Stimulated activated CD4-positive, alpha-beta T cell treated with anti-CD3 and anti-CD28 coated beads, Interleukin-12 subunit alpha, Interleukin-12 subunit beta, amount 100 ng/mL, for 24 hours (primary cell): ENCODE measurements at regions not wholly inside any gene's neighbourhood (a gene's known extent, or its start where the extent isn't known, plus 50 kb on each side); places are given as distances from the start of the nearest gene placed in this dataset.

ENCODE experiments used
- DNase-seq, 2 experiments: peaks; one replicate each; pipeline ENCODE4 v3.0.0-alpha.2; 2020; ENCODE audit warnings: low read depth in 2 of 2

- no peak for DNase-seq
Measured at GRCh38 chr12:92032101-92032500, 113.5 kb downstream of the BTG1 start.

GRCh38 chr12:92030618-92031017, 115.0 kb downstream of the BTG1 start:
- peak in 1 of 2 experiments; percentile 17 for DNase-seq

GRCh38 chr12:92029902-92030586, 115.6 kb downstream of the BTG1 start:
- DNase-seq, result no peak

- DNase-seq, result no peak
Measured at GRCh38 chr12:92029136-92029535, 116.5 kb downstream of the BTG1 start.

GRCh38 chr12:92028441-92028709, 117.3 kb downstream of the BTG1 start:
- DNase-seq, result no peak

- DNase-seq, result no peak
Measured at GRCh38 chr12:92027701-92028440, 117.8 kb downstream of the BTG1 start.

- no peak for DNase-seq
Measured at GRCh38 chr12:92027243-92027642, 118.4 kb downstream of the BTG1 start.

GRCh38 chr12:92025462-92026207, 120.0 kb downstream of the BTG1 start:
- no peak for DNase-seq

GRCh38 chr12:92022093-92022492, 123.6 kb downstream of the BTG1 start:
- DNase-seq, result no peak

GRCh38 chr12:92021666-92022035, 124.0 kb downstream of the BTG1 start:
- no peak for DNase-seq

GRCh38 chr12:92020983-92021665, 124.5 kb downstream of the BTG1 start:
- DNase-seq, result no peak

GRCh38 chr12:92019491-92020277, 126.0 kb downstream of the BTG1 start:
- no peak for DNase-seq

GRCh38 chr12:92012691-92013090, 133.0 kb downstream of the BTG1 start:
- DNase-seq, result no peak

- DNase-seq, result no peak
Measured at GRCh38 chr12:92010853-92011701, 134.6 kb downstream of the BTG1 start.

- DNase-seq, result no peak
Measured at GRCh38 chr12:92010368-92010767, 135.3 kb downstream of the BTG1 start.

GRCh38 chr12:92008345-92008744, 137.3 kb downstream of the BTG1 start:
- DNase-seq, result no peak

- DNase-seq, result no peak
Measured at GRCh38 chr12:92007787-92008186, 137.9 kb downstream of the BTG1 start.

- no peak for DNase-seq
Measured at GRCh38 chr12:92003701-92004100, 141.9 kb downstream of the BTG1 start.

GRCh38 chr12:92002673-92003382, 142.8 kb downstream of the BTG1 start:
- DNase-seq, result no peak

- no peak for DNase-seq
Measured at GRCh38 chr12:92002195-92002649, 143.4 kb downstream of the BTG1 start.
